ENCODE measurements at regions not wholly inside any gene's neighbourhood (a gene's known extent, or its start where the extent isn't known, plus 50 kb on each side); places are given as distances from the start of the nearest gene placed in this dataset.

DNA sequence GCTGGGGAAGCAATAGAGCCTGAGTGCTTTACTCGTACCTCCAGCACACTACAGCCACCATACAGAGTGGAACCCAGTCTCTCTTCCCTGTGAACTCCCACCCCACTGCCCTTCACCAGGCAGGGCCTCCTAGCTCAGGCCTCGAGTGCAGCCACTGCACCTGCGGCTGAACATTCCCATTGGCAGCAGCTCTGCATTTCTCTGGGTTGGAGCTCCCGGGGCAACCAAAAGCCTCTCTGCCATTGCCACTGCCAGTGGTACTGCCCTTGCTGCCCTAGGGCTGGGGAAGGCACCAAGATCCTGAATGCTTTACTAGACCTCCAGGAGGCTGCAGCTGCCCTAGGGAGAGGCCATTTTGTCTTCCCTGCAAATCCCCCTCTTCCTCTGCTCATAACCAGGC is 266.8 kb downstream of the TDRD3 start:
- TF ChIP-seq, protein P1, sequence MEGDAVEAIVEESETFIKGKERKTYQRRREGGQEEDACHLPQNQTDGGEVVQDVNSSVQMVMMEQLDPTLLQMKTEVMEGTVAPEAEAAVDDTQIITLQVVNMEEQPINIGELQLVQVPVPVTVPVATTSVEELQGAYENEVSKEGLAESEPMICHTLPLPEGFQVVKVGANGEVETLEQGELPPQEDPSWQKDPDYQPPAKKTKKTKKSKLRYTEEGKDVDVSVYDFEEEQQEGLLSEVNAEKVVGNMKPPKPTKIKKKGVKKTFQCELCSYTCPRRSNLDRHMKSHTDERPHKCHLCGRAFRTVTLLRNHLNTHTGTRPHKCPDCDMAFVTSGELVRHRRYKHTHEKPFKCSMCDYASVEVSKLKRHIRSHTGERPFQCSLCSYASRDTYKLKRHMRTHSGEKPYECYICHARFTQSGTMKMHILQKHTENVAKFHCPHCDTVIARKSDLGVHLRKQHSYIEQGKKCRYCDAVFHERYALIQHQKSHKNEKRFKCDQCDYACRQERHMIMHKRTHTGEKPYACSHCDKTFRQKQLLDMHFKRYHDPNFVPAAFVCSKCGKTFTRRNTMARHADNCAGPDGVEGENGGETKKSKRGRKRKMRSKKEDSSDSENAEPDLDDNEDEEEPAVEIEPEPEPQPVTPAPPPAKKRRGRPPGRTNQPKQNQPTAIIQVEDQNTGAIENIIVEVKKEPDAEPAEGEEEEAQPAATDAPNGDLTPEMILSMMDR (conservative IDR thresholded peaks at IDR 0.05): no peak
- no peak for TF ChIP-seq EZH2 (IDR thresholded peaks at IDR 0.05; ENCODE audit: low read depth)
